OCI-LY3 (cell line): ENCODE measurements at regions not wholly inside any gene's neighbourhood (a gene's known extent, or its start where the extent isn't known, plus 50 kb on each side); places are given as distances from the start of the nearest gene placed in this dataset.

Experiments
- H2AFZ ChIP-seq: fragments of 200-600, 300-600 bp; shearing (Covaris generic); 2 replicates; pipeline ENCODE4 v1.6.0; 2014; ENCODE audit warnings: antibody characterized with exemption, low read depth, low read length
- H3K27ac ChIP-seq: fragments of 200-600, 300-600 bp; sonication (generic); 2 replicates; pipeline ENCODE4 v1.5.1; 2014; ENCODE audit warnings: mild to moderate bottlenecking, low read length, moderate library complexity, mixed read lengths
- H3K27me3 ChIP-seq: fragments of 200-600, 300-600 bp; sonication (generic); 2 replicates; pipeline ENCODE4 v1.6.1; 2014; ENCODE audit warnings: low read depth, low read length, mixed read lengths
- H3K36me3 ChIP-seq: fragments of 200-600, 300-600 bp; sonication (generic); replicated peaks from 2 replicates; pipeline ENCODE3; 2014; ENCODE audit warnings: low read depth, low read length, mixed read lengths
- H3K4me1 ChIP-seq: fragments of 300-600, 200-600 bp; sonication (generic); 2 replicates; pipeline ENCODE4 v1.6.1; 2014; ENCODE audit warnings: low read length, mixed read lengths
- H3K4me2 ChIP-seq: fragments of 200-600, 300-600 bp; sonication (generic); 2 replicates; pipeline ENCODE4 v1.6.1; 2014; ENCODE audit warnings: low read length, mixed read lengths
- H3K4me3 ChIP-seq: fragments of 300-600, 200-600 bp; sonication (generic); 2 replicates; pipeline ENCODE4 v1.5.1; 2014; ENCODE audit warnings: antibody characterized with exemption, mild to moderate bottlenecking, low read length, moderate library complexity
- H3K79me2 ChIP-seq: fragments of 300-600, 200-600 bp; shearing (Covaris generic); 2 replicates; pipeline ENCODE4 v1.6.1; 2014; ENCODE audit warnings: mild to moderate bottlenecking, low read length, mixed read lengths
- H3K9ac ChIP-seq: fragments of 300-600, 200-600 bp; shearing (Covaris generic); 2 replicates; pipeline ENCODE4 v1.6.0; 2014; ENCODE audit warnings: mild to moderate bottlenecking, low read length, moderate library complexity
- H3K9me3 ChIP-seq: fragments of 200-600, 300-600 bp; shearing (Covaris generic); 2 replicates; pipeline ENCODE4 v1.6.1; 2014; ENCODE audit warnings: low read length, mixed read lengths; ENCODE audit not compliant: insufficient read depth
- H4K20me1 ChIP-seq: fragments of 200-600, 300-600 bp; sonication (generic); 2 replicates; pipeline ENCODE4 v1.6.1; 2016; ENCODE audit warnings: low read length, mixed read lengths; ENCODE audit not compliant: insufficient read depth
- CTCF ChIP-seq: fragments of 200-600, 300-600 bp; sonication (generic); IDR thresholded peaks from 2 replicates; pipeline ENCODE4 v1.5.1; 2014; ENCODE audit warnings: antibody characterized with exemption, low read length, low read depth
- EZH2phosphoT487 ChIP-seq: fragments of 200-600 bp; shearing (Covaris generic); IDR thresholded peaks from 2 replicates; pipeline ENCODE4 v1.6.1; 2018; ENCODE audit warnings: antibody characterized with exemption, mixed run types, low read depth

GRCh38 chr4:175048111-175048784 is 130.1 kb downstream of the ADAM29 start:
- H3K4me2 ChIP-seq: no peak overlapping the region
- no peaks in the 10 kb centered on the region for H3K79me2 ChIP-seq
- H3K9me3 ChIP-seq: peaks cover 15% of the 10 kb centered on the region; the same call in 1 of the 2 replicates
- no peaks in the 10 kb centered on the region for H3K36me3 ChIP-seq
- H2AFZ ChIP-seq: peak overlapping the region; percentile 26; the same call in 1 of the 2 replicates
- H3K27ac ChIP-seq: no peak overlapping the region
- no peaks in the 10 kb centered on the region for H3K27me3 ChIP-seq
- H3K4me3 ChIP-seq: no peak overlapping the region
- H3K4me1 ChIP-seq: peaks cover 6% of the 10 kb centered on the region; the same call in 1 of the 2 replicates
- TF ChIP-seq CTCF: no peak
- TF ChIP-seq EZH2phosphoT487: no peak
- no peak overlapping the region for H3K9ac ChIP-seq
- no peaks in the 10 kb centered on the region for H4K20me1 ChIP-seq

DNA sequence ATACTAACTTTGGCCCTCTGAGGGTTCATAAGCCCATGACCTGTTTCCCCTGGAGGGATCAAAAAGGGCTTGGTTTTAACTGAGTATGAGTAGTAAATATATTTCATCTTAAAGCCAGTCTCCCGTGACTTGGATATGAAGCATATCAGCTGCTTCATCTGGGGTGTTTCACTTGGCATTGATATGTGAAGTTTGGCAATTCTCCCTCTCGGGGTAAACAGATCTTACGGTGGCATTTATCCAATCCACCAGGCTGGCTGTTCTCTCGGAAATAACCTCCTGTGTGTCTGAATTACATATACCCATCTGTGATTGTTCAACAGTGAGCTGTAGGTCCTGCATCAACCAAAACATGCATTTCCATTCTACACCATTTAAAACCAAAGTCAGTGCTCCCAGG is 130.7 kb downstream of the ADAM29 start:
- peaks cover 9% of the 10 kb centered on the region; the same call in 1 of the 2 replicates for H3K9me3 ChIP-seq
- no peaks in the 10 kb centered on the region for H3K36me3 ChIP-seq
- H3K27ac ChIP-seq: no peak overlapping the region
- no peaks in the 10 kb centered on the region for H3K79me2 ChIP-seq
- no peaks in the 10 kb centered on the region for H3K27me3 ChIP-seq
- no peaks in the 10 kb centered on the region for H4K20me1 ChIP-seq
- no peak overlapping the region for H3K4me3 ChIP-seq
- TF ChIP-seq CTCF (no peak), EZH2phosphoT487 (no peak)
- H3K4me1 ChIP-seq: peaks cover 6% of the 10 kb centered on the region; the same call in 1 of the 2 replicates
- H2AFZ ChIP-seq: no peak overlapping the region
- H3K9ac ChIP-seq: no peak overlapping the region
- H3K4me2 ChIP-seq: no peak overlapping the region

DNA sequence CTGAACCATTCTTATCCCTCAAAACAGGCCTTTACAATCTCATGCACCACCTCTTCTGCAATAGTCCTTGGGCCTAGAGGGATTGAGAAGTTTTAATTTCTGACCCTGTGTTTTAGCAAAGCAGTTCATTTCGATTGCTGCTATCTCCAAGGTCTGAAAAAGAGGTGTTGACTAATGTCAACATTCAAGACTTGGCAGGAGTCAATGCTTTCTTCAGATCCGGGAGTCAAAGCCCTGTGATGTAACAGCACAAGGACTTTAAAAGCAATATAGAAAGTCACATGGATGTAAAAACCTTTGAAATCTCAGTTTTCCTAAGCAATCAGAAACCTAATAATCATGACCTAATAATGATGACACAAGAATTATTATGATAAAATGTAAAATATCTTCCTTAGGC is 133.8 kb downstream of the ADAM29 start:
- no peaks in the 10 kb centered on the region for H3K36me3 ChIP-seq
- peaks cover 6% of the 10 kb centered on the region; the same call in 1 of the 2 replicates for H3K4me1 ChIP-seq
- no peak overlapping the region for H3K27ac ChIP-seq
- no peak overlapping the region for H3K4me2 ChIP-seq
- H3K27me3 ChIP-seq: no peaks in the 10 kb centered on the region
- no peaks in the 10 kb centered on the region for H4K20me1 ChIP-seq
- no peak overlapping the region for H2AFZ ChIP-seq
- no peaks in the 10 kb centered on the region for H3K79me2 ChIP-seq
- no peak overlapping the region for H3K4me3 ChIP-seq
- TF ChIP-seq CTCF: no peak
- TF ChIP-seq EZH2phosphoT487: no peak
- peaks cover 4% of the 10 kb centered on the region; the same call in 1 of the 2 replicates for H3K9me3 ChIP-seq
- no peak overlapping the region for H3K9ac ChIP-seq

GRCh38 chr4:175054980-175055379 is 136.8 kb downstream of the ADAM29 start:
- no peaks in the 10 kb centered on the region for H3K4me1 ChIP-seq
- H3K27ac ChIP-seq: no peak overlapping the region
- no peak overlapping the region for H3K4me2 ChIP-seq
- H2AFZ ChIP-seq: no peak overlapping the region
- H3K4me3 ChIP-seq: no peak overlapping the region
- H3K36me3 ChIP-seq: no peaks in the 10 kb centered on the region
- H3K9me3 ChIP-seq: peaks cover 7% of the 10 kb centered on the region; the same call in 1 of the 2 replicates
- H4K20me1 ChIP-seq: no peaks in the 10 kb centered on the region
- H3K27me3 ChIP-seq: no peaks in the 10 kb centered on the region
- no peak overlapping the region for H3K9ac ChIP-seq
- TF ChIP-seq CTCF: peak; percentile 14
- no peak for TF ChIP-seq EZH2phosphoT487
- no peaks in the 10 kb centered on the region for H3K79me2 ChIP-seq
